H1 (cell line): ENCODE measurements at regions not wholly inside any gene's neighbourhood (a gene's known extent, or its start where the extent isn't known, plus 50 kb on each side); places are given as distances from the start of the nearest gene placed in this dataset.

ENCODE experiments used
- EP300 ChIP-seq, 2 experiments: IDR thresholded peaks; 1 replicate in 1 of 2; 2 replicates in 1 of 2; pipeline ENCODE4 v1.6.1; 2011 to 2012; ENCODE audit warnings: low read depth in 2 of 2, low read length in 2 of 2, mild to moderate bottlenecking in 2 of 2, borderline replicate concordance in 1 of 2, inconsistent platforms in 1 of 2, moderate library complexity in 1 of 2
- HDAC2 ChIP-seq, 2 experiments: fragments of 300-600 bp in 1 of 2; sonication (generic) in 1 of 2; IDR thresholded peaks; 2 replicates each; pipeline ENCODE4 v1.6.1; 2011 to 2012; ENCODE audit warnings: low read depth in 2 of 2, low read length in 2 of 2, mild to moderate bottlenecking in 2 of 2, moderate library complexity in 2 of 2, borderline replicate concordance in 1 of 2, inconsistent platforms in 1 of 2
- JUND ChIP-seq: IDR thresholded peaks from 2 replicates; pipeline ENCODE4 v1.6.1; 2011; ENCODE audit warnings: mild to moderate bottlenecking, improper control_type of control experiment, low read length
- KDM1A ChIP-seq: fragments of 200-600, 300-600 bp; sonication (generic); IDR thresholded peaks from 2 replicates; pipeline ENCODE4 v1.7.1; 2016; ENCODE audit warnings: mild to moderate bottlenecking, low read length, borderline replicate concordance
- NRF1 ChIP-seq: IDR thresholded peaks from 2 replicates; pipeline ENCODE4 v1.6.1; 2011; ENCODE audit warnings: mild to moderate bottlenecking, low read depth, low read length, improper control_type of control experiment
- POLR2A ChIP-seq, 2 experiments: IDR thresholded peaks; 1 replicate in 1 of 2; 2 replicates in 1 of 2; pipeline ENCODE4 v1.6.1; 2011; ENCODE audit warnings: low read depth in 2 of 2, low read length in 2 of 2, mild to moderate bottlenecking in 2 of 2; ENCODE audit errors: control extremely low read depth in 1 of 2
- POLR2AphosphoS5 ChIP-seq: IDR thresholded peaks from 2 replicates; pipeline ENCODE4 v1.6.1; 2011; ENCODE audit warnings: low read depth, low read length
- SP2 ChIP-seq: IDR thresholded peaks from 2 replicates; pipeline ENCODE4 v1.6.1; 2012; ENCODE audit warnings: mild to moderate bottlenecking, low read length, inconsistent platforms
- TBP ChIP-seq: IDR thresholded peaks from 2 replicates; pipeline ENCODE4 v1.6.1; 2011; ENCODE audit warnings: low read depth, low read length, improper control_type of control experiment
- TF ChIP-seq, protein P1 (sequence below), 3 experiments: IDR thresholded peaks; 1 replicate in 2 of 3; 2 replicates in 1 of 3; pipeline versions ENCODE4 v1.5.1 to v1.6.1; 2011; ENCODE audit warnings: low read length in 3 of 3, mild to moderate bottlenecking in 3 of 3, inconsistent platforms in 2 of 3, low read depth in 1 of 3, moderate library complexity in 1 of 3; ENCODE audit not compliant: insufficient read depth in 1 of 3; ENCODE audit errors: control extremely low read depth in 1 of 3
- TF ChIP-seq, protein P2 (sequence below): IDR thresholded peaks from 2 replicates; pipeline ENCODE4 v1.6.1; 2012; ENCODE audit warnings: inconsistent platforms
- TF ChIP-seq, protein P3 (sequence below): IDR thresholded peaks from 2 replicates; pipeline ENCODE4 v1.6.1; 2011; ENCODE audit warnings: low read length, improper control_type of control experiment

DNA sequence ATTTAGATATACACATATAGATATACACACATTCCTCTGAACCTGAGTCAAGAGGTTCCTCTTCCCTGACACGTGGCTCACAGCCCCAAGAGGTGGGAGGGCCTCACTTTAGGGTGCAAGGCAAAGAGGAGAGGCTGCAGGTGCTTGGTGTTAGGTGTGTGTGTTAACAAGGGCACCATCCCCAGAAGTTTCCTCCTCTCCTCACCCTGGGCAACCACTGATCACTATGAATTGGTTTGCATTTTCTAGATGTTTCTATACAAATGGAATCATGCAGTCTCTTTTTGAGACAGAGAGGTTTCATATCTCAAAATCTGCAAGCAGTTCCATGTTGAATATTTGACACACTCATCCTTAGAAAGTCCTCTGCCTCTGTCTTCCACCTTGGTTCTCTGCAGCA is 120.9 kb upstream of the NECTIN1 start:
- TF ChIP-seq, protein P1, sequence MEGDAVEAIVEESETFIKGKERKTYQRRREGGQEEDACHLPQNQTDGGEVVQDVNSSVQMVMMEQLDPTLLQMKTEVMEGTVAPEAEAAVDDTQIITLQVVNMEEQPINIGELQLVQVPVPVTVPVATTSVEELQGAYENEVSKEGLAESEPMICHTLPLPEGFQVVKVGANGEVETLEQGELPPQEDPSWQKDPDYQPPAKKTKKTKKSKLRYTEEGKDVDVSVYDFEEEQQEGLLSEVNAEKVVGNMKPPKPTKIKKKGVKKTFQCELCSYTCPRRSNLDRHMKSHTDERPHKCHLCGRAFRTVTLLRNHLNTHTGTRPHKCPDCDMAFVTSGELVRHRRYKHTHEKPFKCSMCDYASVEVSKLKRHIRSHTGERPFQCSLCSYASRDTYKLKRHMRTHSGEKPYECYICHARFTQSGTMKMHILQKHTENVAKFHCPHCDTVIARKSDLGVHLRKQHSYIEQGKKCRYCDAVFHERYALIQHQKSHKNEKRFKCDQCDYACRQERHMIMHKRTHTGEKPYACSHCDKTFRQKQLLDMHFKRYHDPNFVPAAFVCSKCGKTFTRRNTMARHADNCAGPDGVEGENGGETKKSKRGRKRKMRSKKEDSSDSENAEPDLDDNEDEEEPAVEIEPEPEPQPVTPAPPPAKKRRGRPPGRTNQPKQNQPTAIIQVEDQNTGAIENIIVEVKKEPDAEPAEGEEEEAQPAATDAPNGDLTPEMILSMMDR (IDR thresholded peaks at IDR 0.05; ENCODE audit: control extremely low read depth in 1 of 3, insufficient read depth in 1 of 3, low read depth in 1 of 3, low read length in 3 of 3): no peak
- TF ChIP-seq, protein P2, sequence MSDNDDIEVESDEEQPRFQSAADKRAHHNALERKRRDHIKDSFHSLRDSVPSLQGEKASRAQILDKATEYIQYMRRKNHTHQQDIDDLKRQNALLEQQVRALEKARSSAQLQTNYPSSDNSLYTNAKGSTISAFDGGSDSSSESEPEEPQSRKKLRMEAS: no peak
- TF ChIP-seq POLR2AphosphoS5: no peak
- TF ChIP-seq HDAC2 (IDR thresholded peaks at IDR 0.05; ENCODE audit: borderline replicate concordance in 1 of 2, low read depth in 2 of 2, low read length in 2 of 2): no peak
- no peak for TF ChIP-seq TBP
- TF ChIP-seq KDM1A: no peak
- TF ChIP-seq JUND: no peak
- TF ChIP-seq POLR2A (IDR thresholded peaks at IDR 0.05; ENCODE audit: control extremely low read depth in 1 of 2, low read depth in 2 of 2, low read length in 2 of 2): no peak
- no peak for TF ChIP-seq EP300 (IDR thresholded peaks at IDR 0.05; ENCODE audit: borderline replicate concordance in 1 of 2, low read depth in 2 of 2, low read length in 2 of 2)
- TF ChIP-seq, protein P3, sequence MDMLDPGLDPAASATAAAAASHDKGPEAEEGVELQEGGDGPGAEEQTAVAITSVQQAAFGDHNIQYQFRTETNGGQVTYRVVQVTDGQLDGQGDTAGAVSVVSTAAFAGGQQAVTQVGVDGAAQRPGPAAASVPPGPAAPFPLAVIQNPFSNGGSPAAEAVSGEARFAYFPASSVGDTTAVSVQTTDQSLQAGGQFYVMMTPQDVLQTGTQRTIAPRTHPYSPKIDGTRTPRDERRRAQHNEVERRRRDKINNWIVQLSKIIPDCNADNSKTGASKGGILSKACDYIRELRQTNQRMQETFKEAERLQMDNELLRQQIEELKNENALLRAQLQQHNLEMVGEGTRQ: no peak
- TF ChIP-seq NRF1: no peak
- no peak for TF ChIP-seq SP2
